GM21528 (cell line): ENCODE measurements at regions not wholly inside any gene's neighbourhood (a gene's known extent, or its start where the extent isn't known, plus 50 kb on each side); places are given as distances from the start of the nearest gene placed in this dataset.

Experiments
- ATAC-seq: cut with Tn5 transposase; IDR thresholded peaks from one replicate; pipeline ENCODE4 v1.9.1; 2021; ENCODE audit warnings: mild to moderate bottlenecking, moderate library complexity; ENCODE audit not compliant: unreplicated experiment, low FRiP score

DNA sequence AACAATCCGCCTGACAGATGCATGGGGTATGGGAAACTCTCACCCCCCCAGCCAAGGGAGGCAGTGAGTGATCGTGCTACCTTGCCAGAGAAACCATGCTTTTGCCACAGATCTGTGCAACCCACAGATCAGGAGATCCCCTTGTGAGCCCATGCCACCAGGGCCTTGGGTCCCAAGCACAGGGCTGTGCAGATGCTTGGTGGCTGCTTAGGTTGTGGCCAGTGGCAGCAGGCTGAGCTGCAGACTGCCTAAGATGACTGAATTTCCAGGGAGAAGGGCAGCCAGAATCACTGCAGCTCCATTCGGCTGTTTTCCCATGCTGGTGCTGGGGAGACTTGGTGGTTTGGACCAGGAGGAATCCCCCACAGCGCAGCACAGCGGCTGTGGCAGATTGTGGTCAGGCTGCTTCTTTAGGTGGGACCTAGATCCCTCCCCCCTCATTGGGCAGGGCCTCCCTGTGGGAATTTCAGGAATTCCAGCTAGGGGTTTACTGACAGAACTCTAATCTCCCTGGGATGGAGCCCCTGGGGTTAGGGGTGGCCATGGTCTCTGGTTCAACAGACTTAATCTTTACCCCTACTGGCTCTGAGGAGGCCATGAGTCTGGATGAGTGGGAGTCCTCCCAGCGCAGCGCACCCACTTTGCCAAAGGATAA lies 264.6 kb upstream of the DAAM1 start:
- ATAC-seq: no peak

DNA sequence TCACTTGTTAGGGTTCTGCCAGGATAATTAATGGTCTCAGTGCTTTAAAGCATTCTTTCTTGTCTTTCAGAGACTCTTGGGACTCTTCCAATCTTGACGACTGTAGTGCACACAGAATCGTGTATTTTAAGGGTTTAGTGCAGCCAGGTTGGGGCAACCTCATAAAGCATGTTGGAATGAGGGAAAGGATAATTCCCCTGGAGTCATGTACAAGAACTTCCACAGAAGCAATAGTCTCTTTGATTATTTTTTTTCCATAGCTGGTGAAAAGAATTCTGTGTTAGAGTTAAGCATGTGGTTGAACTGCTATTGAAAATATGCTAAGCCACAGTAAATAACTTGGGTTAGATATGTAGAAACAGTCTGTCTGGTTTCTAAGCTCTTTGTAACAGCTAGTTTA lies 246.8 kb upstream of the DAAM1 start:
- no peak for ATAC-seq

DNA sequence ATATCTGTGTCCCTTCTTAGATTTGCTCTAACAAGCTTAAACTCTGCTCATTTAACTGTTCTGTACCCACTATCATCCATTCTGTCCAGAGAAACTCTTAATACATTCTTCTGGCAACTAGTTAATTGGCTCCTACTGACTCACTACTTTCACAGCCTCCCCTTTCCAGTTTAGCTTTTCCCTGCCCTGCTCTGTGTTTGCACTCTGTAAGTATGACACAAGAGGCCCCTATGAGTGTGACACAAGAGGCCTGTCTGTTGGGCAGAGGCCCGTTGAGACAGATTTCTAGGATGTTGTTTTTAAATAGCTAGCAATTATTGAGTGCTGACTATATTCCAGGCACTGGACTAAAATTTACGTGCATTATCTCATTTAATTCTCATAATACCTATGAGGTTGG lies 246.0 kb upstream of the DAAM1 start:
- no peak for ATAC-seq

DNA sequence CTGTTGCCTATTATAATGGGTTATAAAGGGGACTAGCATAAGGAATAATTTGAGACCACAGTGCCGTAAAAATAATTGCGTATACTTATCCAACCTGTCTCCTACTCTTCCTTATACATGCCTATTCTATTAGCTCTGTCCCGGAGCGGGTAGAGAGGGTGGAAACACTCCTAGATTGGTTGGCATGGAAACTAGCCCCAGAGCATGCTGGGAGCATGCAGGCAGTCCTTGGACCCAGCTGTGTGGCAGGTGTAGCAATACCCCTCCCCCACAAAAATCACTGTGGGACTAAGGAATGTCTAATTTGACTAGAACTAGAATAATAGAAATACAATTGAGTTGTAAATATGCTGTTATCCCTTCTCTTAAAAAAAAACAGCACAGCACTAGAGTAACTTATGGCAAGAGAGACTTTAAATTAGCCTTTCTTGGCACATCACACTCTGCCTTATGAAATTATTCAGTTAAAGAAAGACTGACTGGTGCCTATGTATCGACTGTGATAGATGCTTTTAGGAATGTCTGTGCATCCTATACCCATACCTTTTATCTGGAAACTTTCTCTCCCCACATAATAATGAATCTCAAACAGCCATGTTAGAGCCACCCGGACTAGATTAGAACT lies 244.0 kb upstream of the DAAM1 start:
- no peak for ATAC-seq

DNA sequence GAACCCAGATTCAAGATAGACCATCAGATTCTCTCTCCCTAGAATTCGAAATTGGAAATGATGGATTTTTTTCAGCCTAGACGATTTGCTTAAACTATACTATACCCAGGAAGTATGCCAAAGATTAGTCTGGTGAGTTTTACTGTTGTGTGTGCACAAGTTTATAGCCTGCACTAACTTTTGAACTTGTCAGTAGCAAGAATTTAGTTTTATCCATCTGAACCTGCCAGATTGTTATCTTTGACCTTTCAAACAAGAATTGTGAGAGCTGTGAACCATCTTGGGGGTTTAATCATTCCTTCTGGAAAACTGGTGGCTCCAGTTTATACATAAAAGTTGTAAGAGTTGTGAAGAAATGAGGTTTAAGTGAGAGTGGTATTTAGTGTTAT lies 243.5 kb upstream of the DAAM1 start:
- no peak for ATAC-seq

DNA sequence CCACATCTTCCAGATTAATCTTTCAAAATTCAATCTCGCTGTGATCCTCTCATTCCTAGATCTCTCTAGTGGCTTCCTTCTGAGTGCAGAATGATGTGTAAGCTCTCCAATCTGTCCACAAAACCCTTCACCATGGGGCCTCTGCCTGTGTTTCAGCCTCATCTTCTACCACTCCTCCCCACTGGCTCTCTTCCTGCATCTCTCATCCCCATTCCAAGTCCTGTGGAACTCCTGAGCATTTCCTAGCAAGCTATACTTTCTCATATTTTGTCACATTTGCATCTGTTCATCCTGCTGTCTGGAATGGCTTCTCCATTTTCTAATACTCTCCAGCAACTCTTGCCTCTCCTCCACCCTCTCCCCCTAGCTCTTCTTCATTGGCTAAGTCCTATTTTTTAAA lies 242.0 kb upstream of the DAAM1 start:
- no peak for ATAC-seq

DNA sequence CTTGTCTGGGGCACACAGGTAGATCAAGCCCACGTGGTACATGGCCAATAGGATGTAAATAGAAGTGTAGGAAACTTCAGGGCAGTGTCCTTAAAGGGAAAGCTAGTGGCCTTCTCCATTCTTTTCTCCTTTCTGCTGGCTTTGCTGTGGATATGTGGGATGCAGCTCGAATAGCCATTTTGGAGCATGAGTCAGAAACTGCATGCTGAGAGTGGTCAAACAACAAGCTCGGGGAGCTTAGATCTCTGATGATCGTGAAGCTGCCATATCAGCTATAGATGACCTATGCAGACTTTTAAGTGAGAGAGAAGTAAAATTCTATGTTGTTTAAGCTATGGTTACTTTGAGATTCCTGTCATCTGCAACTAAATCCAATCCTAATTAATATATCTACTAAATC lies 241.3 kb upstream of the DAAM1 start:
- no peak for ATAC-seq

DNA sequence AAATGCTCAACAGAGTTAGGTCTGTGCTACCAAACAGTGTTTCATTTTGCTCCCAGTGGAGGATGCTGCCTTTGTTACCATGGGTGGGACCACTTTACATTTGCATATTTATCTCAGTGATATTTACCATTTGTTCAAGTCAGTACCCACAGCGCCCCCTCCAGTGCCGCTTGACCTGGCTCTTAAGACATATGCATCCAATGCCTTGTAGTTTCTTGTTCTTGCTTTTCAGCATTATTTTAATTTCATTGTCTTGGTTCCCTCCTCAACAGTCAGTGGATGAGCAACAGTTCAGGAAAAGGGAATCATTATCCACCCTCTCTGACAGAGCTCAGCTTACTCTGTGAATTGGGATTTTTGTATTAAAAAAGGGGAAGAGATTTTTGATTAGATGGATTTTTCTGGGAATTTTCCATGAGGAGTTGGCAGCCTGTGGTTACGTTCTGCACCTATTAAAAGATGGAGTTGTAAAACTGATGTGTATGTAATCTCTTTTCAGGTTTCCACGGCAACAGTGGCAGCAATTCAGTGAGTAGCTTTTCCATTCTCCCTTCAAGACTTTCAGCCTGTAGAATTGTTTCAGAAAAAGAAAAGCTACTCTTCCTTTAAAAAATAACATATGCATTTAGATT lies 240.5 kb upstream of the DAAM1 start:
- no peak for ATAC-seq

DNA sequence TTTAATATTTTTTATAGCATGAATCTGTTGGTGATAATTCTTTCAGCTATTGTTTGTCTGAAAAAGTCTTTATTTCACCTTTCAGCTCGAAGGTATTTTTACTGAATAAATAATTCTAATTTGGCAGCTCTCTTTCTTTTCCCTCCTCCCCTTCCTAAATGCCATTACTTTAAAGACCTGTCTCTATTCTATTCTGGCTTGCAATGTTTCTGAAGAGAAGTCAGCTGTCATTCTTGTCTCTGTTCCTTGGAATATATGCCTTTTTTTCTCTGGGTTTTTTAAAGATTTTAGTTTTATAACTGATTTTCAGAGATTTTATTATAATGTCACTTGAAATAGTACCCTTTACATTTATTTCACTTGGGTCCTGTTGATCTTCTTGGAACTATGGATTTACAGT lies 237.9 kb upstream of the DAAM1 start:
- no peak for ATAC-seq

DNA sequence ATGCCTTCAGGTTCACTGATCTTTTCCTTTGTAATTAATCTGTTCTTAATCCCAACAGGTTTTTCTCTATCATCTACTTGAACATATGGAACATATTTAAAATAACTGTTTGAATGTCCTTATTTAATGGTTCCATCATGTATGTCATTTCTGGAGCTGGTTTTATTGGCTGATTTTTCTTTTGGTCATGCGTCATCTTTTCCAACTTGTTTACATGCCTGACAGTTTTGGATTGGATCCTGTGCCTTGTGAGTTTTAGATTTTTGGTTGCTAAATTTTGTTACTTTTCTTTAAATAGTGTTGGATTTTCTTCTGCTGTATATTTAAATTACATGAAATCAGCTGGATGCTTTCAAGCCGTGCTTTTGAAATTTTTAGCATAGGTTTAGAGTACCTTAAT lies 237.3 kb upstream of the DAAM1 start:
- ATAC-seq: no peak

DNA sequence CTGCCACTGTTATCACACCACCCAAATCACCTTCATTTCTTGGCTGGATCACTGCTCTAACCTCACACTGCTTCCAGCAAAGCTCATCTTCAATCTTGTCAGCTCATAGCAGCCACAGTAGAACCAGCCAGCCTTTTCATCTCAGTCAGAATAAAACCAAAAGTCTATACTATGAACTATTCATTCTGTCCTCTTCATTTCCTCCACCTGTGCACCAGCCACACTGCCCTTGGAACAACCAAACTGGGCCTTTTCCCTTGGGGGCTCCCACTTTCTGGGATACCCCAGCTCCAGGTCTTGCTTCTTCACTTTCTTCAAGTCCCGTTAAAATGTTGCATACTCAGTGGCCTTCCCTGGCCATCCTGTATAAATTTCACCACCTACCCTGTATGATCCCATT lies 234.4 kb upstream of the DAAM1 start:
- ATAC-seq: no peak

DNA sequence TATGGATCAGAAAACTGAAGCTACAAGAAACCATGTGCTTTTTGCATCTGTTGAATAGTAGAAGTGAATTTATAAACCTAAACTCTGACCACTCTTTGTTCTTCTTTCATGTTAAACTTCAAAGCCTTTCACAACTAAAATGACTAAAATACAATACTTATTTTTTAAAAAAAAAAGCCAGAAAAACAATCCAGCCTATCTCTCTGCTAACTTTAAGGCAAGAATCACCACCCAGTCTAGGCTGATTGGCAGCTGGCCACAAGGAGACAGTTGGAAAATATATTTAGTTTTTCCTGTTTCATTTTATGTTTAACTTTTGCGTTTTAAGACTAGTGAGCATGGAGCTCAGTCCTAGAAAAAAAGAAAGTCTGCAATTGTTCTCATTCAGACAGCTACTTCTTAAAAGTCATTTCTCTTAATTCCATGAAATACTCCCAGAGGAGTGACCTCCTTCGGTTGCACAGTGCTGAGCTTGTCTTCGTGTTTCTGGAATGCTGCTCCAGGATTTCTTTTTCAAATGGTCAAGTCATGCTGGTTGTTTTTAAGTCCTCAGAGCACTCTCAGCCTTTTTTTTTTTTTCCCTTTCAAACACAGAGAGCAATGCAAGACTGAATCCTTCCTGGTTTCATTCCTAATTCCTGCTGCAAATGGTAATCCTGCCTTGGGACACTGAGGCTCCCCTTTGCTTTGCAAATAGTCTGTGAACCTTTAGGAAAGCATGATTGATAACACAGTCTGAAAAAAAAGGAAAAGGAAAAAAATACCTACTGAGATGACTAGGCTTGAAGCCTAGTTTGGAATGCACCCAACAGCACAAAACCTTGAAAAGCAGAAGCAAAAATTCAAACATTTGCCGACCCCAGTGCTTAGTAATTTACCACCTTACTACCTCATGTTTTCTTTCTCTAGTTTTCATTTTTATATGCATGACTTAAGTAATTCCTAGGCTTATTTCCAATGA lies 233.3 kb upstream of the DAAM1 start:
- no peak for ATAC-seq

DNA sequence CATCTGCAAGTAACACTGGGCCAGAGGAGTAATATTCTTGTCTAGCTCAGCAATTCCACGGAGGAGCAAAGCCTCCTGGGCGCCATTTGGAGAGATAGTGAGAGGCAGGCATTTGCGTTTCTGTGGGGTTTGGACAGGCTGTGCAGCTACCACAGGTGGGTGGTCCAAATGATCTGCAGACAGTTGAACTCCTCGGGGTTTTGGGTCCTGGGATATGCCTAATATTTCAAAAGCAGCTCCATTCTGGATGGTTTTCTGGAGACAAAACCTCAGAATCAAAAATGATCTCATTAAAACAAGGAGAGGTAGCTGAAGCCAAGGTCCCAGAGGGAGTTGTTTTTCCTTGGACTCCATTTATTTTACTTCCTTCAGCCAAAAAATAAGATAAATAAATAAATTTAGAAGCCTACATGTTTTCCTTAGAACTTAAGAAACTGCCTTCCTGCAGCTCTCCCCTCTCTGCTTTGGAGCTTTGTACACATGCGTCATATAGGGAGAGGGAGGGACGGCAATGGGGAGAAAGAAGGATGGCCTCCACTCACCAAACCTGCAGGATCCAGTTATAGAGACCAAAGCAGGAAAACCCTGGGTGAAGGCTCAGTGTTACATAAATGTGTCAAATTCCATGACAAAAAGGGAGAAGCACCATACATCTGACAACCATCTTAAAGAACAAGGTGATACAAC lies 227.3 kb upstream of the DAAM1 start:
- ATAC-seq: no peak

DNA sequence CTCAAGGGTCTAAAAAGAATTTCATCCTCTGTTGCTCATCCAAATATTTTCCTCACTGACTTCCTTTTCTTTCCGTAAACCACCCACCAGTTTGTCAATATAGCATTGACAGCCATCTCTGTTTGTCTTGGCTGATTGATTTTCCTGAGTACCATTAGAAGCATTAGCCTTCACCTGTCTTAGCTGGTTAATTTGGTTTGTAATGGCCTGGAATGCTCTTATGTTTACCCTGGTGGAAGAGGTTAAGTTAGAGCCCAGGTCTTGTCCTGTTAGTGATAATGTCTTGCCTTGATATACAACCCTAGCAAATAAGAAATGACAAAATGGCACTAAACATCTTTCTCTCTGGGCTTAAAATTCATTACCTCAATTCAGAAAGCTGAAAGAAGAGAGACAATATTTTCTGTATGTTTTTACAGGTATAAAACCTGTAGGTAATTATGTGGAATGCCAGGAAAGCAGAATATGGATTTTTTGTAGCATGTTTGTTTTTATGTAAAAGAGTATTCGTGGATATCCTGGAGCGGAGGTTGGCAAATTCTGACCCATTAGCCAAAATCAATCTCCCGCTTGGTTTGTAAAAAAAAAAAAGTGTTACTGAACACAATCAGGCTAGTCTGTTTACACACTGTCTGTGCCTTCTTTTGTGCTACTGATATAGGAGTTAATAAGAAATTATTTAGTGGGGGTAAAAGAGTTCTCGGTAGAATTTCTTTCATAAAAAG lies 224.4 kb upstream of the DAAM1 start:
- no peak for ATAC-seq

DNA sequence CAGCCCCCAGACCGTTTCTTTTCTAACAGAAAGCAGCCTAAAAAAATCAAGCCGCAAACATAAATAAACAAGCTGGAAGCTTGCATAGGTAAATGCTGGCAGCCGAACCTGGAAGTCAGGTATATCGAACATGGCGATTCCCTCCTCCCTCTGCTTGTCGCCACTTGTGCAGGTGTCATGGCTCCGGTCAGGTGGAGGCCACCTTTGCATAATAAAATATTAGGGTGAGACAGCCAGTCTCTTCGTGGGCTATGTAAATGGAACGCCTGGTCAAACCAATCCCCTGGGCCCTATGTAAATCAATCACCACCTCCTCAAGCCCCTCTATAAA lies 223.9 kb upstream of the DAAM1 start:
- no peak for ATAC-seq

DNA sequence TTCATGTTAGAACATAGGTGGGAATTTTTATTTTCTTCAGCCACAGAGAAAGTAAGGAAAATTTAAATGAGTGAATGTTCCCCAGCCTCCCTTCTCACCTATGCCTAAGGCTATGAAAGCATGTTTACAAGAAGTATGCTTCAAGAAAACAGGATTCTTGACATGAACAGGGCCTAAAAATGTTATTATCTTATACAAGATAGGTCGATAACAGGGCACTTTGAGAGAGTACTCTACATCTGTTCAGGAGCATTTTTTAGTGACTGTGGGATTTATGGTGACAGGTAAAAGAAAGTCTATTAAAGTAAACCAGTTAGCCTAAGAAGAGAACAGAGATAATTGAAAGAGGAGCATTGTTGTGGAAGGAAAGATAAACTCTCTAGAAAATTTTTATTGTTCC lies 222.9 kb upstream of the DAAM1 start:
- no peak for ATAC-seq

DNA sequence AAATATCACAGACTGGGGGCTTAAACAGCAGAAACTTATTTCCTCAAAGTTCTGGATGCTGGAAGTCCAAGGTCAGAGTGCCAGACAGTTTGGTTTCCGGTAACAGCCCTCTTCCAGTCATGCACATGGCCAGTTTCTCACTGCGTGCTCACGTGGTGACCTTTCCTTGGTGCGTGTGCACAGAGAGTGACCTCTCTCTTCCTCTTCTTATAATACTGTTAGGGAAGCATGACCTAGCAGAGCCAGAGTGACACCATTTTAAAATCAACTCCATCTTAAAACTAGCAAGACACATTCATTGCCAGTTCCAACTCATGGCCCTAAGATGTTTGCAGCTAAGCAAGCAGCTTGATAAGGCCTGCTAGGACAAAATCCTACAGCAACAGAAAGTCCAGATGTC lies 221.5 kb upstream of the DAAM1 start:
- ATAC-seq: no peak

DNA sequence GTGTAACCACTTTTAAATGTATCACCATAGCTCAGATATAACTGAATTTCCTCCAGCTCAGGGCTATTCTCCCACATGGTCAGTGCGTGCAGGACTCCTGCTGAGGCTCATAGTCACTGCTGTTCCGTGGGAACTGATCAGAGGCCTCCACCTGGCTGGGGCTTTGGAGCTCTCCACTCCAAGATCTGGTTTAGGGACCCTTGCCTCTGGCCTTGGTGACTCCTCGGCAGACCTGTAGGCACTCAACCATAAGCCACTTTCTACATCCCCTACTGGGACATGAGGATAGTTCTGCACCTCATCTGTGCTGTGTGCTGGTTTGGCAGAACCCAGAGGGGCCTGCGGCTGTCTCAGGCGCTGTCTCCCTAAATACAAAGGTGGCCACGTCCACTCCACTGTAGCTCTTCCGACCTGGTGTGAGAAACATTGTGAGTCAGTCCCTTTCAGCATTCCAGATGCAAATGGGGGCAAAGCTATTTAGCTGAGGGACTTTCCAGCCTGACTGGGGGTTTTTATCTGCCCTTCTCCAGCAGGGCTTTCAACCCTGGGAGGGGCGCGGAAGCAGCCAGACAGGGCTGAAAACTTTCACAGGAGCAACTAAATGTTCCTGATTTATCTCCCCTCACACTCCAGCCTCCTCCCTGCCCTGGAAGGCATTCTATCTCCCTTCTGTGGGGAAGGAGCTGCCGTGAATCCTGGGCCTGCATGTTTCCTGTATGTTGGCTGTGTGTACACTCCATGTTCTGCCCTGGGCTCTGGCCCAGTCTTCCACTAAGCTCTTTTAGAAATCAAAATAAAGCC lies 218.3 kb upstream of the DAAM1 start:
- no peak for ATAC-seq
